Esophagus squamous epithelium (tissue), 5 donors: ENCODE measurements at regions not wholly inside any gene's neighbourhood (a gene's known extent, or its start where the extent isn't known, plus 50 kb on each side); places are given as distances from the start of the nearest gene placed in this dataset.

Experiments used
- DNase-seq: peaks from one replicate; lab custom pipeline; 2025; lab: John Stamatoyannopoulos, UW
- H3K27ac ChIP-seq, 4 donors: fragments of 200-600 bp; sonication (generic); one replicate each; pipeline ENCODE4 v1.5.1; 2016 to 2019; ENCODE audit warnings: mild to moderate bottlenecking in 1 of 4
- H3K27me3 ChIP-seq, 4 donors: fragments of 200-600 bp; sonication (generic); 1 replicate in 3 of 4; 2 replicates in 1 of 4; pipeline versions ENCODE4 v1.5.1 to v1.6.0; 2017 to 2021; ENCODE audit warnings: antibody characterized with exemption in 1 of 4
- H3K36me3 ChIP-seq, 3 donors: fragments of 200-600 bp; sonication (generic); one replicate each; pipeline ENCODE4 v1.5.1; 2016 to 2019
- H3K4me1 ChIP-seq, 3 donors: fragments of 200-600 bp; sonication (generic); one replicate each; pipeline ENCODE4 v1.5.1; 2017 to 2019
- H3K4me3 ChIP-seq, 4 donors: fragments of 200-600 bp; sonication (generic); 1 replicate in 3 of 4; 2 replicates in 1 of 4; pipeline ENCODE4 v1.5.1; 2016 to 2019; ENCODE audit warnings: mild to moderate bottlenecking in 2 of 4, moderate library complexity in 1 of 4
- H3K9me3 ChIP-seq, 3 donors: fragments of 200-600 bp; sonication (generic); one replicate each; pipeline ENCODE4 v1.5.1; 2016 to 2019
- POLR2A ChIP-seq, 4 donors: fragments of 450-650 bp; IDR thresholded peaks; one replicate each; pipeline ENCODE4 v1.6.1; 2017; ENCODE audit warnings: antibody characterized with exemption in 4 of 4, mild to moderate bottlenecking in 4 of 4, moderate library complexity in 3 of 4
- WGBS, 2 donors: methylation state at CpG; one replicate each; pipeline ENCODE4 v1.1.5; 2018; 5-methylcytosine and 5-hydroxymethylcytosine counted together
- intact Hi-C: fragments of 100-400 bp; cut with DNase I; formaldehyde crosslinking; loops from one replicate; pipeline ENCODE4 v1.15.0; 2022
- TF ChIP-seq, protein P1 (sequence below), 6 experiments: fragments of 450-650 bp in 4 of 6; fragments of 200-600 bp in 2 of 6; sonication (generic) in 2 of 6; IDR thresholded peaks; one replicate each; pipeline ENCODE4 v1.5.1; 2016 to 2019; ENCODE audit warnings: antibody characterized with exemption in 6 of 6, mild to moderate bottlenecking in 4 of 6, moderate library complexity in 4 of 6
- donor health status: DM: yes; HTN: yes; CAD: no.

- Histone ChIP-seq H3K4me3 (no peak overlapping the region), H3K27ac (no peak overlapping the region), H3K36me3 (no peaks in the 10 kb centered on the region), H3K9me3 (no peaks in the 10 kb centered on the region), H3K27me3 (peaks cover 0 to 86% (median 0%) of the 10 kb centered on the region in 4 donors), H3K4me1 (peaks cover 0 to 13% (median 10%) of the 10 kb centered on the region in 3 donors)
- TF ChIP-seq, protein P1, sequence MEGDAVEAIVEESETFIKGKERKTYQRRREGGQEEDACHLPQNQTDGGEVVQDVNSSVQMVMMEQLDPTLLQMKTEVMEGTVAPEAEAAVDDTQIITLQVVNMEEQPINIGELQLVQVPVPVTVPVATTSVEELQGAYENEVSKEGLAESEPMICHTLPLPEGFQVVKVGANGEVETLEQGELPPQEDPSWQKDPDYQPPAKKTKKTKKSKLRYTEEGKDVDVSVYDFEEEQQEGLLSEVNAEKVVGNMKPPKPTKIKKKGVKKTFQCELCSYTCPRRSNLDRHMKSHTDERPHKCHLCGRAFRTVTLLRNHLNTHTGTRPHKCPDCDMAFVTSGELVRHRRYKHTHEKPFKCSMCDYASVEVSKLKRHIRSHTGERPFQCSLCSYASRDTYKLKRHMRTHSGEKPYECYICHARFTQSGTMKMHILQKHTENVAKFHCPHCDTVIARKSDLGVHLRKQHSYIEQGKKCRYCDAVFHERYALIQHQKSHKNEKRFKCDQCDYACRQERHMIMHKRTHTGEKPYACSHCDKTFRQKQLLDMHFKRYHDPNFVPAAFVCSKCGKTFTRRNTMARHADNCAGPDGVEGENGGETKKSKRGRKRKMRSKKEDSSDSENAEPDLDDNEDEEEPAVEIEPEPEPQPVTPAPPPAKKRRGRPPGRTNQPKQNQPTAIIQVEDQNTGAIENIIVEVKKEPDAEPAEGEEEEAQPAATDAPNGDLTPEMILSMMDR (IDR thresholded peaks at IDR 0.05) = no peak
- no peak for TF ChIP-seq POLR2A (IDR thresholded peaks at IDR 0.05)
- WGBS, 2 donors = 100% methylated on average over 1 of the region's 1 CpG
- DNase-seq = no peak
- intact Hi-C loops = no loop called here
Observed at GRCh38 chr10:131746785-131747184, 154.0 kb upstream of the PPP2R2D start.

DNA sequence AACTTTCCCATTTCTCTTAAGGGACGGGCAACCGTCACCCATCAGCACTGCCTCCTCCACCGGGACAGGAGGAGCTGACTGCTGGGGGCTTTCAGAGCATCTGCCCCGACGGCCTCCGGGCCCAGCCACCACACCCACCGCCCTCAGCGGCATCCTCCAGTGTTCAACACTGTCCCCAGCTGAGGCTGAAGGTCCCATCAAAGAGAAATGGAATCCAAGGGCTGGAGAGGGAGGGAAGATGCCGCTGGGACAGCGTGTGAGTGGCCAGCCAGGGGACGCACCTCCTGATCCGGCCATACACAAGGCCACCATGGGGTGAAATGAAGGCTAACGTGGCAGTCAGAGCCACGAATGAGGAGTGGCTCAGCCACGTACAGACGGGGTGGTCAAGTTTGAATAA lies 153.6 kb upstream of the PPP2R2D start:
- Histone ChIP-seq H3K4me3 (no peak overlapping the region), H3K9me3 (no peaks in the 10 kb centered on the region), H3K4me1 (peaks cover 0 to 13% (median 11%) of the 10 kb centered on the region in 3 donors), H3K27ac (no peak overlapping the region), H3K27me3 (peaks cover 0 to 89% (median 0%) of the 10 kb centered on the region in 4 donors), H3K36me3 (no peaks in the 10 kb centered on the region)
- no peak for DNase-seq
- WGBS, 2 donors = 82 to 90% methylated on average over 8 to 11 of the region's 16 CpGs
- TF ChIP-seq, protein P1 (IDR thresholded peaks at IDR 0.05) = no peak
- TF ChIP-seq POLR2A (IDR thresholded peaks at IDR 0.05) = no peak
- intact Hi-C loops = no loop called here

DNA sequence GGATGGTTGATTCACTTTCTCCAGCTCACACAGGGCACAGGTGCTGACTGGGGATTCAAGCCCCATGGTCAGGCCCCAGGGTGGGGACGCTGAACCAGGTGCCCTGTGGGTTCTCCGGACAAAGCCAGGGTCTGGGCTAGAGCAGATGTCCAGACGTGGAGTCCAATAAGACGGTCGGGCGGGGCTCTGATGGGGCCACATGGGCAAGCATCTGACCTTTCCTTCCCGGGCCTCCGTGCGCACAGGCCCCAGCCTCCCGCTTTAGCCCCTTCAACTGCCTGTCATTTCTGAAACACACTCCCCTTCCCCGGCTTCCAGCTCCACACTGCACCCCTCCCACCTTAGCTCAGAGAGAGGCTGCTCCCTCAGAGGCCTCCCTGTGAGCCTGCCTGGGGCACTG lies 153.0 kb upstream of the PPP2R2D start:
- Histone ChIP-seq H3K4me3 (no peak overlapping the region), H3K9me3 (no peaks in the 10 kb centered on the region), H3K27ac (no peak overlapping the region), H3K4me1 (peaks cover 0 to 13% (median 11%) of the 10 kb centered on the region in 3 donors), H3K27me3 (peaks cover 0 to 90% (median 0%) of the 10 kb centered on the region in 4 donors), H3K36me3 (no peaks in the 10 kb centered on the region)
- intact Hi-C loops = no loop called here
- TF ChIP-seq, protein P1 (IDR thresholded peaks at IDR 0.05) = no peak
- TF ChIP-seq POLR2A (IDR thresholded peaks at IDR 0.05) = no peak
- 94 to 100% methylated on average over 3 to 11 of the region's 11 CpGs for WGBS, 2 donors
- no peak for DNase-seq

DNA sequence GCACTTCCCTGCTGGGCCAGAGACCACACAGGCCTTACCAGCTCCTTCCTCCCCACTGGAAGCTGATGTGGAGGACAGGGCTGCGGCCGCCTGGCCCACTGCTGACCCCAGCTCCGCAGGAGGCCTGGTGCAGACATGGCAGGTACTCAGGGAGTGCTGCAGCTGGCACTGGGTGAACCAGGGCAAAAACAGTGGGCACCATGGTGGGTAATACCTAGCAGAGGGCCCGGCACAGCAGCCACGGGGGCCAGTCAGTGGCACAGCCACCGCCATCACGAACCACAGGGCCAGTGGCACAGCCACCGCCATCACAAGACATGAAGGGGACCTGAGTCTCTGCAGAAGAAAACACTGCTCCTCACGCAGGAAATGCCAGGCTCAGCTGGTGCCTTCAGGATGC lies 152.6 kb upstream of the PPP2R2D start:
- WGBS, 2 donors = 83 to 98% methylated on average over 2 to 6 of the region's 9 CpGs
- no peak for TF ChIP-seq POLR2A (IDR thresholded peaks at IDR 0.05)
- TF ChIP-seq, protein P1 (IDR thresholded peaks at IDR 0.05) = no peak
- Histone ChIP-seq H3K9me3 (no peaks in the 10 kb centered on the region), H3K4me1 (peaks cover 0 to 11% (median 10%) of the 10 kb centered on the region in 3 donors), H3K27me3 (peaks cover 0 to 86% (median 0%) of the 10 kb centered on the region in 4 donors), H3K36me3 (no peaks in the 10 kb centered on the region), H3K4me3 (no peak overlapping the region), H3K27ac (no peak overlapping the region)
- DNase-seq = no peak
- intact Hi-C loops = no loop called here

- WGBS, 2 donors = 44 to 60% methylated on average over 5 to 14 of the region's 40 CpGs
- H3K4me3 ChIP-seq = no peak overlapping the region
- no peak overlapping the region for H3K27ac ChIP-seq
- intact Hi-C loops = no loop called here
- DNase-seq = no peak
- H3K9me3 ChIP-seq = no peaks in the 10 kb centered on the region
- peaks cover 0 to 6% (median under 1%) of the 10 kb centered on the region in 3 donors for H3K4me1 ChIP-seq
- no peaks in the 10 kb centered on the region for H3K36me3 ChIP-seq
- TF ChIP-seq POLR2A (IDR thresholded peaks at IDR 0.05) = no peak
- TF ChIP-seq, protein P1 (IDR thresholded peaks at IDR 0.05) = no peak
- peaks cover 0 to 77% (median 0%) of the 10 kb centered on the region in 4 donors for H3K27me3 ChIP-seq
Observed at GRCh38 chr10:131748831-131749766, 151.7 kb upstream of the PPP2R2D start.
